ENCODE measurements at regions not wholly inside any gene's neighbourhood (a gene's known extent, or its start where the extent isn't known, plus 50 kb on each side); places are given as distances from the start of the nearest gene placed in this dataset.

- no peak for TF ChIP-seq CTCF (IDR thresholded peaks at IDR 0.05)
- no peak for TF ChIP-seq POLR2A (IDR thresholded peaks at IDR 0.05)
Measured at GRCh38 chr14:75375983-75376382, 51.8 kb upstream of the JDP2 start.

Data from breast epithelium (tissue), 3 donors.